ENCODE measurements at regions not wholly inside any gene's neighbourhood (a gene's known extent, or its start where the extent isn't known, plus 50 kb on each side); places are given as distances from the start of the nearest gene placed in this dataset.

DNA sequence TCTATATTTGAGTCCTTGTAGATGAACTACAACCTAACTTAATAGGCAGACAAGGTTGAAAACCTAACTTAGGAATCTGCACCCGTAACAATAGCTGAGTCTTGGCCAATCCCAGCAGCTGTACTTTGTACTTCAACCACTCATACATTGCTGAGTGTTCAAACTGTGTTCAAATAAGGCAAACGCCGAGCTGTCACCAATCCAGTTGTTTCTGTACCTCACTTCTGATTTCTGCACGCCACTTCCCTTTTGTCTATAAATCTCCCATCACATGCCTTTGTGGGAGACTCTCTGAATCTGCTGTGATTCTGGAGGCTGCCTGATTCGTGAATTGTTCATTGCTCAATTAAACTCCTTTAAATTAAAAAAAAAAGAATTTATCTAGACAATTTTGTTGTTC, 167.8 kb upstream of the TUT7 start:
- TF ChIP-seq, protein P1, sequence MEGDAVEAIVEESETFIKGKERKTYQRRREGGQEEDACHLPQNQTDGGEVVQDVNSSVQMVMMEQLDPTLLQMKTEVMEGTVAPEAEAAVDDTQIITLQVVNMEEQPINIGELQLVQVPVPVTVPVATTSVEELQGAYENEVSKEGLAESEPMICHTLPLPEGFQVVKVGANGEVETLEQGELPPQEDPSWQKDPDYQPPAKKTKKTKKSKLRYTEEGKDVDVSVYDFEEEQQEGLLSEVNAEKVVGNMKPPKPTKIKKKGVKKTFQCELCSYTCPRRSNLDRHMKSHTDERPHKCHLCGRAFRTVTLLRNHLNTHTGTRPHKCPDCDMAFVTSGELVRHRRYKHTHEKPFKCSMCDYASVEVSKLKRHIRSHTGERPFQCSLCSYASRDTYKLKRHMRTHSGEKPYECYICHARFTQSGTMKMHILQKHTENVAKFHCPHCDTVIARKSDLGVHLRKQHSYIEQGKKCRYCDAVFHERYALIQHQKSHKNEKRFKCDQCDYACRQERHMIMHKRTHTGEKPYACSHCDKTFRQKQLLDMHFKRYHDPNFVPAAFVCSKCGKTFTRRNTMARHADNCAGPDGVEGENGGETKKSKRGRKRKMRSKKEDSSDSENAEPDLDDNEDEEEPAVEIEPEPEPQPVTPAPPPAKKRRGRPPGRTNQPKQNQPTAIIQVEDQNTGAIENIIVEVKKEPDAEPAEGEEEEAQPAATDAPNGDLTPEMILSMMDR (IDR thresholded peaks at IDR 0.05; ENCODE audit: low read depth, low read length, poor library complexity, severe bottlenecking) = no peak
- TF ChIP-seq EZH2phosphoT487 (IDR thresholded peaks at IDR 0.05; ENCODE audit: borderline replicate concordance, low read length) = no peak

All from DOHH2 (cell line).